ENCODE measurements at regions not wholly inside any gene's neighbourhood (a gene's known extent, or its start where the extent isn't known, plus 50 kb on each side); places are given as distances from the start of the nearest gene placed in this dataset.
"Not testable (repeated sequence)": the region's sequence is repeated elsewhere in the genome, so short reads cannot be mapped to it uniquely, and the experiment has no call there.

DNA sequence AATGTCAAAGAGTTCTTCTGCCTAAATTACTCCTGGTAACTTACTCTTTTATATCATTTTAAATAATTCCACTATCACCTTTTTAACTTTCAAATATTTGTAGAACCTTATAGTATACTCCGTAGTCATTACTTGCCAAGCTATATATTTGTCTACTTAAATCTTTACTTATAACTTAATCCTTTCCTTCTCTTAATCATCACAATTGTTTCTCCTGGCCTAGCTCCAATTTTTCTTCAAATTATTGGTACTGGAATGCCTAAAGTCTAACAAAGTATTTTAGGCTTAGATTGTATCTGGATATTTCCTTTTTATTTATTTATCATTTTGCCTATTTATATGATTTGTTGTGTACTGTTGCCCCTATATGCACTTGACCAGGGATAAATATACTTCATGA lies 109.5 kb downstream of the MZT1 start:
- TF ChIP-seq POLR2A (IDR thresholded peaks at IDR 0.05; ENCODE audit: extremely low read depth, insufficient read length) (no peak), CTCF (IDR thresholded peaks at IDR 0.05; ENCODE audit: low read depth, low read length) (no peak), MYC (IDR thresholded peaks at IDR 0.05; ENCODE audit: low read depth, low read length) (no peak), MAX (IDR thresholded peaks at IDR 0.05; ENCODE audit: low read depth, low read length) (no peak)
- no peak for DNase-seq (ENCODE audit: low read depth)
- H3K4me3 ChIP-seq (ENCODE audit: low read depth, low read length), result no peak overlapping the region

GRCh38 chr13:72617186-72617585 lies 110.2 kb downstream of the MZT1 start:
- no peak for DNase-seq (ENCODE audit: low read depth)
- TF ChIP-seq CTCF (IDR thresholded peaks at IDR 0.05; ENCODE audit: low read depth, low read length) (no peak), MAX (IDR thresholded peaks at IDR 0.05; ENCODE audit: low read depth, low read length) (no peak), MYC (IDR thresholded peaks at IDR 0.05; ENCODE audit: low read depth, low read length) (no peak), POLR2A (IDR thresholded peaks at IDR 0.05; ENCODE audit: extremely low read depth, insufficient read length) (no peak)
- H3K4me3 ChIP-seq (ENCODE audit: low read depth, low read length), result no peak overlapping the region

DNA sequence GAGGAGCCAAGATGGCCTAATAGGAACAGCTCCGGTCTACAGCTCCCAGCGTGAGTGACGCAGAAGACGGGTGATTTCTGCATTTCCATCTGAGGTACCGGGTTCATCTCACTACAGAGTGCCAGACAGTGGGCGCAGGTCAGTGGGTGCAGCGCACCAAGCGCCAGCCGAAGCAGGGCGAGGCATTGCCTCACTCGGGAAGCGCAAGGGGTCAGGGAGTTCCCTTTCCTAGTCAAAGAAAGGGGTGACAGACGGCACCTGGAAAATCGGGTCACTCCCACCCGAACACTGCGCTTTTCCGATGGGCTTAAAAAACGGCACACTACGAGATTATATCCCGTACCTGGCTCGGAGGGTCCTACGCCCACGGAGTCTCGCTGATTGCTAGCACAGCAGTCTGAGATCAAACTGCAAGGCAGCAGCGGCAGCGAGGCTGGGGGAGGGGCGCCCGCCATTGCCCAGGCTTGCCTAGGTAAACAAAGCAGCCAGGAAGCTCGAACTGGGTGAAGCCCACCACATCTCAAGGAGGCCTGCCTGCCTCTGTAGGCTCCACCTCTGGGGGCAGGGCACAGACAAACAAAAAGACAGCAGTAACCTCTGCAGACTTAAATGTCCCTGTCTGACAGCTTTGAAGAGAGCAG lies 117.1 kb downstream of the MZT1 start:
- H3K4me3 ChIP-seq (ENCODE audit: low read depth, low read length); DNase-seq (ENCODE audit: low read depth): not testable (repeated sequence)

DNA sequence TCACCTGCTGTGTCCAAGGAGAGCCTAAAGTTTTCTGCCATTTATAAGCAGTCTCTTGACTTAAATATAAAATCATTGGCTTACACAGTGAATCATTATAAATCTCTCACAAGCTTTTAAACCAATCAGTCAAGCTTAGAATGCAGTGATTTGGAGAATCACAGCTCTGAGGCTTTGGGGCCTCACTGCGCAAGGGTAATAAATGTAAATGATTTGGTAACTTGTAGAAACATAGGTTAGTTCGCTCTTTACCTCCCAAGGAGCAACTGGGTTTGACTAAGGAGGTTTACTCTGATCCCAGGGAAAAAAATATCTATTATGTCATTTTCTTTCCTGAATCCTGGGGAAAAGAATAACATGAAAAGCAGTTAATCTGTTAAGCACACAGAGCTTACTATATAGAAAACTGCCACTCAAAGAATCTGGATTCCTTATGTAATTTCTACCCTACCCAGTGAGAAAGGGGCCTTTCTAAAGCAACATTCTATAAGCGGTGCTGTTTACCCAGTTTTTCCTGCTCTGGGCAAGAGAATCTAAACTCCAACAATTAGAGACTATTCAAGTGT lies 128.2 kb downstream of the MZT1 start:
- TF ChIP-seq MYC (IDR thresholded peaks at IDR 0.05; ENCODE audit: low read depth, low read length) (no peak), CTCF (IDR thresholded peaks at IDR 0.05; ENCODE audit: low read depth, low read length) (no peak)
- DNase-seq (ENCODE audit: low read depth), result no peak
- H3K4me3 ChIP-seq (ENCODE audit: low read depth, low read length), result no peak overlapping the region

DNA sequence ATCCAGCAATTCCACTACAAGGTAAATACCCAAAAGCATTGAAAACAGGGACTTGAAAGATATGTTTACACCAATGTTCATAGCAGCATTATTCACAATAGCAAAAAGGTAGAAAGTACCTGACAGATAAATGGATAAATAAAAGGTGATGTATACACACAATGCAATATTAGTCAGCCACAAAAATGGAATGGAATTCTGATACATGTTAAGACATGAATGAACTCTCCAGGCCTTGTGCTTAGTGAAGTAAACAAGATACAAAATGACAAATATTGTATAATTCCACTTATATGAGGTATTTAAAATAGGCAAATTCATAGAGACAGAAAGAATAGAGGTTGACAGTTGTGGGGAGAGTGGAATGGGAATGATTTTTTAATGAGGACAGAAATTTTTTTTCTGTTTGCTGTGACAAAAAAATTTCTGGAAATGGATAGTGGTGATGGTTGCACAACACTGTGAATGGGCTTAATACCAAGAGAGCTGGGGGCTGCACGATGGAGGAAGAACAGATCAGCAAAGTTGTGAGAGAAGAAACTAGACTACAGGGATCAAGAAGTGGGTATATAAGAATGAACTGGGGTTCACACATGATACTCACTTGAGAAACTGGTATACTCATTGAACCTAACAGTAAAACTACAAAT lies 137.2 kb downstream of the MZT1 start:
- no peak overlapping the region for H3K4me3 ChIP-seq (ENCODE audit: low read depth, low read length)
- DNase-seq (ENCODE audit: low read depth), result no peak
- no peak for TF ChIP-seq MAX (IDR thresholded peaks at IDR 0.05; ENCODE audit: low read depth, low read length)
- no peak for TF ChIP-seq MYC (IDR thresholded peaks at IDR 0.05; ENCODE audit: low read depth, low read length)
- no peak for TF ChIP-seq POLR2A (IDR thresholded peaks at IDR 0.05; ENCODE audit: extremely low read depth, insufficient read length)
- TF ChIP-seq CTCF (IDR thresholded peaks at IDR 0.05; ENCODE audit: low read depth, low read length), result no peak

GRCh38 chr13:72586518-72586917 lies 140.9 kb downstream of the MZT1 start:
- TF ChIP-seq CTCF (IDR thresholded peaks at IDR 0.05; ENCODE audit: low read depth, low read length) (no peak), MAX (IDR thresholded peaks at IDR 0.05; ENCODE audit: low read depth, low read length) (no peak), MYC (IDR thresholded peaks at IDR 0.05; ENCODE audit: low read depth, low read length) (no peak), POLR2A (IDR thresholded peaks at IDR 0.05; ENCODE audit: extremely low read depth, insufficient read length) (no peak)
- H3K4me3 ChIP-seq (ENCODE audit: low read depth, low read length), result no peak overlapping the region
- no peak for DNase-seq (ENCODE audit: low read depth)
